Activated T-cell treated with anti-CD3 and anti-CD28 coated beads, Interleukin-2, amount 50 U/mL, for 4 hours (primary cell): ENCODE measurements at regions not wholly inside any gene's neighbourhood (a gene's known extent, or its start where the extent isn't known, plus 50 kb on each side); places are given as distances from the start of the nearest gene placed in this dataset.
"Not testable (repeated sequence)": the region's sequence is repeated elsewhere in the genome, so short reads cannot be mapped to it uniquely, and the experiment has no call there.

Experiments
- ATAC-seq, 2 donors: fragments of 200-7000 bp; cut with Tn5 transposase; one replicate each; pipeline ENCODE4 v1.10.0; 2021
- DNase-seq: peaks from one replicate; pipeline ENCODE4 v3.0.0-alpha.2; 2020
- H3K27me3 Mint-ChIP-seq: one replicate; pipeline ENCODE4 v1.8.0; 2021; ENCODE audit warnings: low read depth, mixed read lengths
- H3K36me3 Mint-ChIP-seq: one replicate; pipeline ENCODE4 v1.8.0; 2022; ENCODE audit warnings: mixed read lengths; ENCODE audit not compliant: insufficient read depth
- H3K4me1 Mint-ChIP-seq: one replicate; pipeline ENCODE4 v1.8.0; 2021; ENCODE audit warnings: low read depth, mixed read lengths
- H3K4me3 Mint-ChIP-seq: one replicate; pipeline ENCODE4 v1.8.0; 2021; ENCODE audit warnings: mild to moderate bottlenecking, moderate library complexity, mixed read lengths
- H3K9me3 Mint-ChIP-seq: one replicate; pipeline ENCODE4 v1.8.0; 2021; ENCODE audit warnings: mixed read lengths

- no peaks in the 10 kb centered on the region for H3K36me3 Mint-ChIP-seq
- ATAC-seq (no peak), DNase-seq (no peak)
- no peak overlapping the region for H3K4me3 Mint-ChIP-seq
- H3K4me1 Mint-ChIP-seq: no peaks in the 10 kb centered on the region
- H3K9me3 Mint-ChIP-seq: no peaks in the 10 kb centered on the region
- no peaks in the 10 kb centered on the region for H3K27me3 Mint-ChIP-seq
Measured at GRCh38 chr7:108660465-108660864, 90.8 kb downstream of the DNAJB9 start.

GRCh38 chr7:108662783-108663362 lies 93.2 kb downstream of the DNAJB9 start:
- Mint-ChIP-seq H3K4me3 (no peak overlapping the region), H3K4me1 (no peaks in the 10 kb centered on the region), H3K9me3 (no peaks in the 10 kb centered on the region), H3K36me3 (no peaks in the 10 kb centered on the region), H3K27me3 (peaks cover 3% of the 10 kb centered on the region)
- no peak for ATAC-seq
- DNase-seq: no peak

- Mint-ChIP-seq H3K4me3 (no peak overlapping the region), H3K36me3 (no peaks in the 10 kb centered on the region), H3K27me3 (peaks cover 5% of the 10 kb centered on the region), H3K4me1 (no peaks in the 10 kb centered on the region), H3K9me3 (no peaks in the 10 kb centered on the region)
- DNase-seq: no peak
- ATAC-seq: no peak
Measured at GRCh38 chr7:108663701-108664100, 94.0 kb downstream of the DNAJB9 start.

- Mint-ChIP-seq H3K27me3 (peaks cover 5% of the 10 kb centered on the region), H3K4me3 (no peak overlapping the region), H3K36me3 (no peaks in the 10 kb centered on the region), H3K4me1 (no peaks in the 10 kb centered on the region), H3K9me3 (peaks cover 4% of the 10 kb centered on the region)
- DNase-seq (no peak), ATAC-seq (no peak)
Measured at GRCh38 chr7:108667216-108667615, 97.5 kb downstream of the DNAJB9 start.

- H3K4me3 Mint-ChIP-seq: no peak overlapping the region
- DNase-seq (no peak), ATAC-seq (no peak)
- no peaks in the 10 kb centered on the region for H3K4me1 Mint-ChIP-seq
- peaks cover 4% of the 10 kb centered on the region for H3K9me3 Mint-ChIP-seq
- no peaks in the 10 kb centered on the region for H3K36me3 Mint-ChIP-seq
- H3K27me3 Mint-ChIP-seq: peaks cover 5% of the 10 kb centered on the region
Measured at GRCh38 chr7:108669958-108670357, 100.3 kb downstream of the DNAJB9 start.

GRCh38 chr7:108673699-108674098 lies 104.0 kb downstream of the DNAJB9 start:
- H3K4me3 Mint-ChIP-seq, DNase-seq, H3K36me3 Mint-ChIP-seq, H3K4me1 Mint-ChIP-seq, H3K9me3 Mint-ChIP-seq, H3K27me3 Mint-ChIP-seq, ATAC-seq: not testable (repeated sequence)

GRCh38 chr7:108684629-108685028 lies 115.0 kb downstream of the DNAJB9 start:
- H3K4me3 Mint-ChIP-seq: no peak overlapping the region
- H3K27me3 Mint-ChIP-seq: no peaks in the 10 kb centered on the region
- peaks cover 6% of the 10 kb centered on the region for H3K9me3 Mint-ChIP-seq
- DNase-seq (no peak), ATAC-seq (no peak)
- H3K36me3 Mint-ChIP-seq: no peaks in the 10 kb centered on the region
- no peaks in the 10 kb centered on the region for H3K4me1 Mint-ChIP-seq

- Mint-ChIP-seq H3K9me3 (peaks cover 9% of the 10 kb centered on the region), H3K4me3 (no peak overlapping the region), H3K36me3 (no peaks in the 10 kb centered on the region), H3K4me1 (no peaks in the 10 kb centered on the region), H3K27me3 (no peaks in the 10 kb centered on the region)
- ATAC-seq: no peak
- DNase-seq: no peak
Measured at GRCh38 chr7:108686494-108686893, 116.8 kb downstream of the DNAJB9 start.

GRCh38 chr7:108697254-108697653 lies 127.6 kb downstream of the DNAJB9 start:
- DNase-seq (no peak), ATAC-seq (no peak)
- peaks cover 4% of the 10 kb centered on the region for H3K27me3 Mint-ChIP-seq
- no peaks in the 10 kb centered on the region for H3K9me3 Mint-ChIP-seq
- no peaks in the 10 kb centered on the region for H3K36me3 Mint-ChIP-seq
- no peaks in the 10 kb centered on the region for H3K4me1 Mint-ChIP-seq
- no peak overlapping the region for H3K4me3 Mint-ChIP-seq

GRCh38 chr7:108711611-108712010 lies 141.9 kb downstream of the DNAJB9 start:
- H3K4me3 Mint-ChIP-seq: no peak overlapping the region
- H3K4me1 Mint-ChIP-seq: no peaks in the 10 kb centered on the region

GRCh38 chr7:108716783-108717182 lies 147.1 kb downstream of the DNAJB9 start:
- Mint-ChIP-seq H3K4me1 (no peaks in the 10 kb centered on the region), H3K27me3 (peaks cover 7% of the 10 kb centered on the region), H3K36me3 (no peaks in the 10 kb centered on the region), H3K9me3 (peaks cover 3% of the 10 kb centered on the region), H3K4me3 (no peak overlapping the region)
- DNase-seq: no peak
- no peak for ATAC-seq

More at GRCh38 chr7:108711611-108712010, 141.9 kb downstream of the DNAJB9 start:
- DNase-seq (no peak), ATAC-seq (no peak)
- no peaks in the 10 kb centered on the region for H3K36me3 Mint-ChIP-seq
- peaks cover under 1% of the 10 kb centered on the region for H3K9me3 Mint-ChIP-seq
- peaks cover 7% of the 10 kb centered on the region for H3K27me3 Mint-ChIP-seq

GRCh38 chr7:108717781-108718180 lies 148.1 kb downstream of the DNAJB9 start:
- ATAC-seq: no peak
- Mint-ChIP-seq H3K9me3 (peaks cover 3% of the 10 kb centered on the region), H3K36me3 (no peaks in the 10 kb centered on the region)

GRCh38 chr7:108719631-108720030 lies 150.0 kb downstream of the DNAJB9 start:
- Mint-ChIP-seq H3K27me3 (no peaks in the 10 kb centered on the region), H3K4me3 (no peak overlapping the region), H3K4me1 (no peaks in the 10 kb centered on the region), H3K9me3 (peaks cover 3% of the 10 kb centered on the region), H3K36me3 (no peaks in the 10 kb centered on the region)
- no peak for ATAC-seq
- DNase-seq: no peak

More at GRCh38 chr7:108717781-108718180, 148.1 kb downstream of the DNAJB9 start:
- Mint-ChIP-seq H3K27me3 (peaks cover 7% of the 10 kb centered on the region), H3K4me1 (no peaks in the 10 kb centered on the region), H3K4me3 (no peak overlapping the region)
- DNase-seq: no peak

GRCh38 chr7:108722561-108722960 lies 152.9 kb downstream of the DNAJB9 start:
- H3K27me3 Mint-ChIP-seq: no peaks in the 10 kb centered on the region

GRCh38 chr7:108723381-108723814 lies 153.7 kb downstream of the DNAJB9 start:
- H3K4me3 Mint-ChIP-seq: no peak overlapping the region
- H3K9me3 Mint-ChIP-seq: peaks cover 3% of the 10 kb centered on the region
- no peaks in the 10 kb centered on the region for H3K36me3 Mint-ChIP-seq
- DNase-seq (no peak), ATAC-seq (no peak)
- no peaks in the 10 kb centered on the region for H3K27me3 Mint-ChIP-seq
- H3K4me1 Mint-ChIP-seq: no peaks in the 10 kb centered on the region

More at GRCh38 chr7:108722561-108722960, 152.9 kb downstream of the DNAJB9 start:
- no peak overlapping the region for H3K4me3 Mint-ChIP-seq
- ATAC-seq (no peak), DNase-seq (no peak)
- peaks cover 3% of the 10 kb centered on the region for H3K9me3 Mint-ChIP-seq
- H3K36me3 Mint-ChIP-seq: no peaks in the 10 kb centered on the region
- no peaks in the 10 kb centered on the region for H3K4me1 Mint-ChIP-seq
